ENCODE measurements at regions not wholly inside any gene's neighbourhood (a gene's known extent, or its start where the extent isn't known, plus 50 kb on each side); places are given as distances from the start of the nearest gene placed in this dataset.

GRCh38 chr7:47663213-47663612 is 81.3 kb upstream of the TNS3 start:
- DNase-seq = no peak

GRCh38 chr7:47661051-47661714 is 79.3 kb upstream of the TNS3 start:
- DNase-seq = no peak

- no peak for DNase-seq
Measured at GRCh38 chr7:47659664-47660462, 78.0 kb upstream of the TNS3 start.

GRCh38 chr7:47658886-47659635 is 77.2 kb upstream of the TNS3 start:
- no peak for DNase-seq

GRCh38 chr7:47657126-47657525 is 75.2 kb upstream of the TNS3 start:
- no peak for DNase-seq

- DNase-seq = no peak
Measured at GRCh38 chr7:47654672-47655298, 72.9 kb upstream of the TNS3 start.

- DNase-seq = no peak
Measured at GRCh38 chr7:47653550-47654411, 71.9 kb upstream of the TNS3 start.

- DNase-seq = no peak
Measured at GRCh38 chr7:47652591-47652990, 70.7 kb upstream of the TNS3 start.

GRCh38 chr7:47651355-47652317 is 69.7 kb upstream of the TNS3 start:
- DNase-seq = no peak

GRCh38 chr7:47649919-47650318 is 68.0 kb upstream of the TNS3 start:
- no peak for DNase-seq

GRCh38 chr7:47648275-47648925 is 66.5 kb upstream of the TNS3 start:
- DNase-seq = no peak

GRCh38 chr7:47647918-47648250 is 66.0 kb upstream of the TNS3 start:
- no peak for DNase-seq

GRCh38 chr7:47647181-47647917 is 65.4 kb upstream of the TNS3 start:
- peak; percentile 26 for DNase-seq

- no peak for DNase-seq
Measured at GRCh38 chr7:47643716-47644400, 61.9 kb upstream of the TNS3 start.

- DNase-seq = no peak
Measured at GRCh38 chr7:47640265-47640664, 58.4 kb upstream of the TNS3 start.

GRCh38 chr7:47639495-47640110 is 57.7 kb upstream of the TNS3 start:
- no peak for DNase-seq

GRCh38 chr7:47638679-47639315 is 56.9 kb upstream of the TNS3 start:
- DNase-seq = no peak

- no peak for DNase-seq
Measured at GRCh38 chr7:47636433-47637175, 54.7 kb upstream of the TNS3 start.
